Gastrocnemius medialis (tissue), 4 donors: ENCODE measurements at regions not wholly inside any gene's neighbourhood (a gene's known extent, or its start where the extent isn't known, plus 50 kb on each side); places are given as distances from the start of the nearest gene placed in this dataset.

Source experiments
- CTCF ChIP-seq, 5 experiments: fragments of 450-650 bp in 3 of 5; fragments of 200-600 bp in 2 of 5; sonication (generic) in 2 of 5; IDR thresholded peaks in 4 of 5; conservative IDR thresholded peaks in 1 of 5; 1 replicate in 4 of 5; 2 replicates in 1 of 5; pipeline ENCODE4 v1.5.1; 2016 to 2019; ENCODE audit warnings: antibody characterized with exemption in 5 of 5, mild to moderate bottlenecking in 3 of 5, moderate library complexity in 3 of 5
- POLR2A ChIP-seq, 2 donors: fragments of 450-650 bp; IDR thresholded peaks; one replicate each; pipeline ENCODE4 v1.6.1; 2017; ENCODE audit warnings: antibody characterized with exemption in 2 of 2, mild to moderate bottlenecking in 2 of 2, moderate library complexity in 2 of 2

GRCh38 chr14:101032433-101032832 is 128.9 kb upstream of the RTL1 start:
- no peak for TF ChIP-seq POLR2A (IDR thresholded peaks at IDR 0.05)
- no peak for TF ChIP-seq CTCF (IDR thresholded peaks at IDR 0.05 in 4 of 5, conservative IDR thresholded peaks at IDR 0.05 in 1 of 5)
